Amniotic epithelial cell (primary cell): ENCODE measurements at regions not wholly inside any gene's neighbourhood (a gene's known extent, or its start where the extent isn't known, plus 50 kb on each side); places are given as distances from the start of the nearest gene placed in this dataset.
A peak's percentile ranks its signal among the peaks of the same experiment; 100 is the strongest.

Source experiments
- DNase-seq: peaks from one replicate; pipeline ENCODE4 v3.0.0-alpha.2; 2010; ENCODE audit warnings: low read depth

DNA sequence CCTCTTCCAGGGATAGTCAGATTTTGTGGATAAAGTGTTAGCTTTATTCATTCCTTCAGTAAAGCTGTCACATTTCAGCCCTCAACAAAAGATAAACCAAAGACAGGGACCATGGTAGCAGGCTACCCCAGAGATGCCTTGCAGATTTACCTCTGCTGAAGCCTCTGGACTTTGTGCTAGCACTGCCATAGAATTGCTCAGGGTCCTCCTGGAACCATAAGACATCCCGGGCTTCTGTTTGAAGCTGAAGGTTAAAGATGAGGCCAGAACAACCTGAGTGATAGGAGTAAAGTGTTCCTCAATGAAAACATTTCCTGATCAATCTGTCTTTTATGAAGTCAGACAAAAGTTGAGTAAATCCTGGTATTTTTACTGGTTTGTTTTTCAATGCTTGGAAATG lies 57.5 kb upstream of the ARL15 start:
- no peak for DNase-seq

DNA sequence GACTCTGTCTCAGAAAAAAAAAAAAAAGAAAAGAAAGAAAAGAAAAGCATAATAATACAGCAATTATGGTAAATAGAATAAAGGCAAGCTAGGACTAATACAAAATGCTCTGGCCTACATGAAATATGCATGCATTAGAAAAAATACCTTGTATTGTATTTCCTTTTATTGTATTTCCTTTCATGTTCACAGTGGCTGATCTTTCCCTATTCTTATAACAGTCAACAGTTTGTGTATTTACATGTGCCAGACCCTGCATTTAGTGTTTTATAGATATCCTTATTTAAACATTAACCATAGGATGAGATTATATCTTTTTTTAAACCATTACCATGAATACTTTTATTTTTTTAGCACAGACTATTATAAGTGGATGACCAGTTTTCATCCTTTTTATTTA lies 56.3 kb upstream of the ARL15 start:
- DNase-seq = no peak

DNA sequence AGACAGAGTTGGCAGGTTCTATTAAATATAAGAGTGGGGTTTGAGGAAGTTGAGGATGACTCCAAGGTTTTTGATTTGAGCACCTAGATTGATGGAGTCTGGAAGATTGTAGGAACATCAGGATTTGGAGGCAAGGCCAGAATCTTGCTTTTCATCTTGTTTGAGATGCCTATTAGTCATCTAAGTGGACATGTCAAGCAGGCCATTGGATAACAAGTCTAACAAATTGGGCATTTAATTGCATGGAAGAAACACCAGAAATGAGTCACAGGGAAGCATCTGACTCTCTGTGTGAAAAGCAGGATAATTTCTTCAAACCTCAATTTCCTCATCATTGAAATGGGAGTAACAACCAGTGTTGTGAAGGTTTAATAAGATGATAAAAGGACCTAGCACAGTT lies 53.3 kb upstream of the ARL15 start:
- no peak for DNase-seq

DNA sequence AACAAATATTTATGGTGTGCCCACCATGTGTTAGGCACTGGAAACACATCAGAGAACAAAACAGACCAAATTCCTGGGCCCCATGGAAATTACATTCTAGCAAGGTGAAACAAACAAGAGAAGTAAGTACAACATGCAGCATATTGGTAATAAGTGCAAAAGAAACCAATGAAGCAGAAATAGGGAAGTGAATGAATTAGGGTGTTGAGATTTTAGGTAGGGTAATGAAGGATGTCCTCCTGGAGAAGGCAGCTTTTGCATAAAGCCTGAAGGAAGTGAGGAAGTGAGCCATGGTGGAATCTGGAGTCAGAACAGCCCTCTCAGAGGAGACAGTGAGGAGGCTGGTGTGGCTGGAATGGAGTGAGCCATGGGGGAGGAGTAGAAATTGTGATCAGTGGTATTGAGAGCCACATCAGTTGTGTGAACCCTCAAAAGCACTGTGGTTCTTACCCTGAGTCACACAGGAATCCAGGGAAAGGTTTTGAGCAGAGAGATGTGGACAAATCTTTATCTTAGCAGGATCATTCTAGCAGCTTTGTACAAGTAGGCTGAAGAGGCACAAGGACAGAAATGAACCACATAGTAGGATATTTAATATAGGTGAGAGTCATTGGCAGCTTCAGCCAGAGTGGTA lies 52.7 kb upstream of the ARL15 start:
- DNase-seq = no peak

DNA sequence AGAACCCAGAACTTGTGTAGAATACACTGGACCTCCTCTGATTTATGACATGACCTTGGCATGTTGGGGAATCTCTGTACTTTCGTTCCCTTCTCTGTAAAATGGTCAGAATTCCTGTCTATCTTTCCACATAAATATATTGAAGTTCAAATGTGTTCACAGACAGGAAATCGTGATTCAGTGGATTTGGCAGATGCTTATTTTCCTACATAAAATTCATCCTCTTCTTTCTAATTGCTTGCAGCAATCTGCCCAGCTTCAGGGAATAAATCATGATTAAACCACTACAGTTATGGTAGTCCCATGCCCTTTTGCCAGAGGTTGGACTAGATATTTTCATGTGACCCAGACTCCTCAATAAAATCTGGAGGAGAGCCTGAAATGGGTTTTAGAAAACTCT lies 52.1 kb upstream of the ARL15 start:
- DNase-seq = no peak

DNA sequence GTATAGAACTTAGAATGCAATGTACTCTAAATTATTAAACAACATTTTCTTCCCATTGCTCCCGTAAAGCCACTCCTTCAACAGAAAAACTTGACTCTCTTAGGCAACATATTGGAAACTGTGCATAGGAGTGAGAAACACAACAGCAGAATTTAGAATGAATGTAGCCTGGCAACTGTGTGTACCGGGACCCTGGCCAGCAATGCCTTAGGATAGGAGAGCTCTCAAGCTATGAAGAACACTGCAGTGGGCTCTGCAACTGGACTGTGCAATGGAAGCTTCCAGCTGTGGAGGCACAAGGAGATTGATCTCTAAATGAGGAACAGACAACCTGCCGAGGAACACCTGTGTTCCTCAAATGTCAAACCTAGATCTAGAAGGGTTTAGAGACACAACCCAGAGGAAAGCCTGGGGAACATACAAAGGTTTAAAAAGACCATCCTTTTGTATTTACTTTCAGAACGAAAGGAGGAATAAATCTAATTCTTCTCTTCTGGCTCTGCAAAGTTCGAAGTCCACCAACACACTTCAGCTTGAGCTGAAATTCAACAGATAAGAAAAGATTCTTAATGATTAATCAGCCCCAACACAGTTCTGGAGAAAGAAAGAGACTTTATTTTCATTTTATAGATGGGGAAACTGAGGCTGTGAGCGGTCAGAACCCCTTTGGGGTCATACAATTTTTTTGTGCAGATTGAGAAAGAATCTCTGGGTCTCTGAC lies 51.5 kb upstream of the ARL15 start:
- no peak for DNase-seq

DNA sequence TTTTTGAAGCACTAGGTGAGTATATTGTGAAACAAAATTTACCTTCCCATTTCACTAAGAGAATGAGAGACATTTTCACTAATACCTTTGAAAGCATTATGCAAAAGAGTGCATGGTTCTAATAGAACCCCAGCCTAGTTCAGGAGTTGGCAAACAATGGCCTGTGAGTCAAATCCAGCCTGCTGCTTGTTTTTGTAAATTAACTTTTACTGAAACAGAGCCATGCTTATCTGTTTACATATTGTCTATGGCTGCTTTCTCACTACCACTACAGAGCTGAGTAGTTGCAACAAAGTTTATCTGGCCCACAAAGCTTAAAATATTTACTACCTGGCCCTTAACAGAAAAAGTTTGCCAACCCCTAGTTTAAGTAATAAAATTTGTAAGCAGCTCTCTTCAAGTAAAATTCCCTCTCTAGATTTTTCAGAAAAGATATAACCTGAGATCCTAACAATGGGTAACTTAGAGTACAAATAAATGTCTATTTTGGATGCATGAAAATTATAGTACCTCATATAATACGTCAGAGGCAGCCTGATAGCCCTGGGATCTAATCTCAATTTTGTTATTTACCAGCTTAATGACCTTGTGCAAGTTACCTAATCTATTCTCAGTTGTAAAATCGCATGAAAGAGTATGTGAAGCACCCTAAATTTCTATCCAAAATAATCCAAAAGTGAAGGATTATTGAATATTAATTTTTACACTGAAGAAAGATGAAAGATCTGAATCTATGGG lies 50.7 kb upstream of the ARL15 start:
- DNase-seq = peak; percentile 30
